Adrenal gland (tissue), 9 donors: ENCODE measurements at regions not wholly inside any gene's neighbourhood (a gene's known extent, or its start where the extent isn't known, plus 50 kb on each side); places are given as distances from the start of the nearest gene placed in this dataset.
"Not testable (repeated sequence)": the region's sequence is repeated elsewhere in the genome, so short reads cannot be mapped to it uniquely, and the experiment has no call there.

ENCODE experiments used
- DNase-seq, 7 donors: peaks; one replicate each; pipeline ENCODE4 v3.0.0-alpha.2; 2019 to 2020
- H3K27ac ChIP-seq, 5 donors: fragments of 200-600 bp; sonication (generic) in 4 of 5; 1 replicate in 3 of 5; 2 replicates in 2 of 5; pipeline versions ENCODE4 v1.5.1 to v1.8.0; 2016 to 2020; ENCODE audit warnings: mild to moderate bottlenecking in 1 of 5
- H3K27me3 ChIP-seq: fragments of 200-600 bp; 2 replicates; pipeline ENCODE4 v1.8.0; 2021
- H3K36me3 ChIP-seq, 2 donors: fragments of 200-600 bp; replicated peaks in 1 of 2; 1 replicate in 1 of 2; 2 replicates in 1 of 2; pipeline versions ENCODE4 v1.5.1 to v1.8.0; 2018 to 2022
- H3K4me1 ChIP-seq, 2 donors: fragments of 200-600 bp; replicated peaks in 1 of 2; 1 replicate in 1 of 2; 2 replicates in 1 of 2; pipeline versions ENCODE4 v1.5.1 to v1.8.0; 2018 to 2021
- H3K4me3 ChIP-seq, 4 donors: fragments of 200-600 bp; sonication (generic) in 3 of 4; one replicate each; pipeline ENCODE4 v1.5.1; 2016 to 2018
- H3K9me3 ChIP-seq, 3 donors: fragments of 200-600 bp; sonication (generic) in 1 of 3; replicated peaks in 1 of 3; 1 replicate in 2 of 3; 2 replicates in 1 of 3; pipeline versions ENCODE4 v1.5.1 to v1.8.0; 2016 to 2021
- POLR2A ChIP-seq, 2 donors: fragments of 450-650 bp; IDR thresholded peaks; one replicate each; pipeline ENCODE4 v1.6.1; 2017; ENCODE audit warnings: antibody characterized with exemption in 2 of 2, mild to moderate bottlenecking in 2 of 2, moderate library complexity in 1 of 2
- WGBS, 4 donors: extraction: QIAGEN DNeasy Blood & Tissue Kit in 2 of 4; methylation state at CpG; one replicate each; pipeline versions ENCODE4 v1.1.5 to v1.1.7; 2013 to 2017; 5-methylcytosine and 5-hydroxymethylcytosine counted together
- intact Hi-C, 2 donors: fragments of 100-400 bp; cut with DNase I; formaldehyde crosslinking; loops; one replicate each; pipeline versions ENCODE4 v1.14.1 to v1.15.0; 2022 to 2023
- TF ChIP-seq, protein P1 (sequence below), 6 experiments: fragments of 450-650 bp in 4 of 6; fragments of 200-600 bp in 2 of 6; sonication (generic) in 1 of 6; IDR thresholded peaks; 1 replicate in 5 of 6; 2 replicates in 1 of 6; pipeline versions ENCODE4 v1.5.1 to v1.8.0; 2016 to 2021; ENCODE audit warnings: antibody characterized with exemption in 6 of 6, mild to moderate bottlenecking in 2 of 6, moderate library complexity in 1 of 6
- donor health status: healthy with polysubstance abuse.
- donor health status: Bipolar disorder and iron deficiency.
- donor health status: DM: yes; HTN: yes; CAD: no.
- donor health status: DM: no; HTN: no; CAD: no.
- donor health status: DM: no; HTN: no; CAD: no.

DNA sequence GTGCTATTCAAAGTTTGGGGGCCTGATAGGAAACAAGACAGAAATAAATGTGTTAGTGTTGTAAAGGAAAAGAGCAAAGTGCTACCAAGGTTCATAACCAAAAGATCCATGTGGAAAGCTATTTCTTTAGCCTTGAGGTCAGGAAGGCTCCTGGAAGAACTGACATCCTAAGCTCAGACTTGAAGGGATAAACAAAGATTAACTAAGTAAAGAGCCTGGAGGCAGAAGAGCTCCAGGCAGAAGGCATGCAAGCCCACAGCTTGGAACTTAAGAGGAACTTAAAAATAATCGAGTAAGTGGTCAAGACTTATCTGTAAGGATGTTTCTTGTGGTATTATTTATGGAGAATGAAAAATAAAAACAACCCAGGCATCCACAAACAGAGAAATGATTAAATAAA lies 245.0 kb upstream of the MGAT5 start:
- H3K9me3 ChIP-seq = no peaks in the 10 kb centered on the region
- H3K27ac ChIP-seq = no peak overlapping the region
- 50 to 59% (median 56%) methylated on average over 1 of the region's 1 CpG for WGBS, 4 donors
- no peaks in the 10 kb centered on the region for H3K36me3 ChIP-seq
- intact Hi-C loops = no loop called here
- no peak for TF ChIP-seq POLR2A (IDR thresholded peaks at IDR 0.05)
- TF ChIP-seq, protein P1, sequence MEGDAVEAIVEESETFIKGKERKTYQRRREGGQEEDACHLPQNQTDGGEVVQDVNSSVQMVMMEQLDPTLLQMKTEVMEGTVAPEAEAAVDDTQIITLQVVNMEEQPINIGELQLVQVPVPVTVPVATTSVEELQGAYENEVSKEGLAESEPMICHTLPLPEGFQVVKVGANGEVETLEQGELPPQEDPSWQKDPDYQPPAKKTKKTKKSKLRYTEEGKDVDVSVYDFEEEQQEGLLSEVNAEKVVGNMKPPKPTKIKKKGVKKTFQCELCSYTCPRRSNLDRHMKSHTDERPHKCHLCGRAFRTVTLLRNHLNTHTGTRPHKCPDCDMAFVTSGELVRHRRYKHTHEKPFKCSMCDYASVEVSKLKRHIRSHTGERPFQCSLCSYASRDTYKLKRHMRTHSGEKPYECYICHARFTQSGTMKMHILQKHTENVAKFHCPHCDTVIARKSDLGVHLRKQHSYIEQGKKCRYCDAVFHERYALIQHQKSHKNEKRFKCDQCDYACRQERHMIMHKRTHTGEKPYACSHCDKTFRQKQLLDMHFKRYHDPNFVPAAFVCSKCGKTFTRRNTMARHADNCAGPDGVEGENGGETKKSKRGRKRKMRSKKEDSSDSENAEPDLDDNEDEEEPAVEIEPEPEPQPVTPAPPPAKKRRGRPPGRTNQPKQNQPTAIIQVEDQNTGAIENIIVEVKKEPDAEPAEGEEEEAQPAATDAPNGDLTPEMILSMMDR (IDR thresholded peaks at IDR 0.05) = no peak
- H3K4me3 ChIP-seq = no peak overlapping the region
- H3K27me3 ChIP-seq = no peaks in the 10 kb centered on the region
- H3K4me1 ChIP-seq = no peaks in the 10 kb centered on the region
- DNase-seq = no peak

DNA sequence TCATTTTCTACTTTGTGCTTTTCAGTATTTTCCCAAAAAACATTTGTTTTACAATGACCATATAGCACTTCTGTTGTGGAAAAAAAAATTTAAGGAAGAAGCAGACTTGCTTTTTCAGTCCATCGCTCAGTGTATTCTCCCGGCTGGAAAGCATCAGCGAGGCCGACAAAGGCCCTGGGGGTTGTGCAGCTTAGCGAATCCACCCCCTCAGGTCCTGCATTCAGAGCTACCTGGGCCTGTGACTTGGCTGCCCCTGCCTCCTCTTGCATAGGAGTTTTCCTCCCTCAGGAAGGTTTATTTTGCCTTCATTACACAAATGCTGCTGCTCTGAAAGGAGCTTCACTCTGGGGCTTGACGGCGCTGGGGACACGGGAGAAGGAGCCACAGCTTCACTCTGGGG lies 244.4 kb upstream of the MGAT5 start:
- Histone ChIP-seq H3K27me3 (no peaks in the 10 kb centered on the region), H3K4me1 (no peaks in the 10 kb centered on the region), H3K36me3 (no peaks in the 10 kb centered on the region), H3K9me3 (no peaks in the 10 kb centered on the region), H3K27ac (no peak overlapping the region), H3K4me3 (no peak overlapping the region)
- intact Hi-C loops = no loop called here
- TF ChIP-seq POLR2A (IDR thresholded peaks at IDR 0.05) = no peak
- TF ChIP-seq, protein P1 (IDR thresholded peaks at IDR 0.05) = no peak
- WGBS, 4 donors = 90 to 95% (median 91%) methylated on average over 5 to 8 of the region's 8 CpGs
- no peak for DNase-seq

DNA sequence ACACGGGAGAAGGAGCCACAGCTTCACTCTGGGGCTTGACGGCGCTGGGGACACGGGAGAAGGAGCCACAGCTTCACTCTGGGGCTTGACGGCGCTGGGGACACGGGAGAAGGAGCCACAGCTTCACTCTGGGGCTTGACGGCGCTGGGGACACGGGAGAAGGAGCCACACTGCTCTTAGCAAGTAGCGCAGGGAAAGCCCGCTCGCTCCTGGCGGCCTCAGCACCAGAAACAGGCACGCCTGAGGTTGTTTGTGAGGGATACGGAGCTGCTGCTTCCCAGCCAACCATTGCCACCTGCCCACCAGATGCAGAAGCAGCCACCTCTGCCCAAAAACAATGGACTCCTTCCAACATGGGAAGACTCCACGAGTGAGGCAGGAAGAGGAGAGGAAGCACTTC lies 244.0 kb upstream of the MGAT5 start:
- H3K36me3 ChIP-seq, H3K4me3 ChIP-seq, intact Hi-C loops, DNase-seq, H3K27me3 ChIP-seq, H3K4me1 ChIP-seq, H3K9me3 ChIP-seq, H3K27ac ChIP-seq: not testable (repeated sequence)
- 41 to 90% (median 87%) methylated on average over 2 to 12 of the region's 17 CpGs for WGBS, 4 donors

DNA sequence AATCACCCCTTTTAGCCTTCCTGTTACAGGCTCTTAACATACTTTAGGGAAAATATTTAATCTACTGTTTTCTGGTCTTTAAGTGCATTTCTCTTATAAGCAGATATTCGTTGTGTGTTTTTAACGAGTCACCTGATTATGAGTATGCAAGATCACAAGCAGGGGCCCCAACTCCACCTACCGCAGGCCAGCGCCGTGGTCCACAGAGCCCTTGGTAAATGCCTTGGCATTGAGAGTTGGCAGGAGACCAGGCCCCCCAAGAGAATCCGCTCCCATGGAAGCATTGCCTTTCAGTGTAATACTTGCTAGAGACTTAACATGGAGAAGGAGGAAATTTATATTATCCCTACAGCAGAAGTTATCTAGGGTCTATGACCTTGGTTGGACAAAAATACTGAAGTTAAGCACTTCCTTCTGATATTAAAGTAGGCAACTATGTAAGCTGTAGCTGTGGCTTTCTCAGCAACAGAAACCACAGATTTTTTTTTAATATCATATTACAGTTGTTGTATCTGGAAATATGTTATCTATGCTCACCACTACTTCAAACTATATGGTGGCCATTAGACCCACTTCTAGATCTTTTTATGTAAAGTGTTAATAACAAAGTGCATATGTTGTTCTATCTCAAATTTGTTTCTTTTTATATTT lies 241.8 kb upstream of the MGAT5 start:
- TF ChIP-seq POLR2A (IDR thresholded peaks at IDR 0.05) = no peak
- TF ChIP-seq, protein P1 (IDR thresholded peaks at IDR 0.05) = no peak
- no peaks in the 10 kb centered on the region for H3K36me3 ChIP-seq
- no peak overlapping the region for H3K4me3 ChIP-seq
- H3K27me3 ChIP-seq = no peaks in the 10 kb centered on the region
- WGBS, 4 donors = 67 to 84% (median 73%) methylated on average over 6 of the region's 6 CpGs
- H3K9me3 ChIP-seq = no peaks in the 10 kb centered on the region
- intact Hi-C loops = no loop called here
- no peak for DNase-seq
- H3K27ac ChIP-seq = no peak overlapping the region
- no peaks in the 10 kb centered on the region for H3K4me1 ChIP-seq
